ENCODE measurements at regions not wholly inside any gene's neighbourhood (a gene's known extent, or its start where the extent isn't known, plus 50 kb on each side); places are given as distances from the start of the nearest gene placed in this dataset.

- TF ChIP-seq CTCF (IDR thresholded peaks at IDR 0.05; ENCODE audit: low read depth, low read length) (peak; percentile 79), EZH2phosphoT487 (IDR thresholded peaks at IDR 0.05; ENCODE audit: low read depth) (no peak)
These were observed 376.9 kb downstream of the DTWD2 start for GRCh38 chr5:118611332-118611945.

Measured in OCI-LY3 (cell line).